ENCODE measurements at regions not wholly inside any gene's neighbourhood (a gene's known extent, or its start where the extent isn't known, plus 50 kb on each side); places are given as distances from the start of the nearest gene placed in this dataset.

DNA sequence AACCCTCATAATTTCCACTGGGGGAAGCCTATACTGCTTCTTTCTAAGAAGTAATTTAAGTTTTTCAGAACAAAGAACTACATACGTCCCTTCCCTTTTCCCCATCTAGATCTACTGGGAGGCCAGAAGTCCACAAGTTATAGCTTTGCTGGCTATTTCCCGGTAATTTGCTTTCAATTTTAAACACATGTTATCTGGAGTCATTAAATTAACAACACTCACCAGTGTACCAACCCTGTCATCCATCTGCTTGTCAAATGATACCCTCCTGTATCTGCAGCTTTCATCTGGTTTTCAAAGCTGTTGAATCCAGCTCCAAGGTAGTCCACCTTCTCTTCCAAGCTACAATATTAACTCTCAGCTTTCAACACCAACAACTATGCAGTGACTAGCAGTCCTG lies 466.7 kb upstream of the PKN2 start:
- TF ChIP-seq, protein P1, sequence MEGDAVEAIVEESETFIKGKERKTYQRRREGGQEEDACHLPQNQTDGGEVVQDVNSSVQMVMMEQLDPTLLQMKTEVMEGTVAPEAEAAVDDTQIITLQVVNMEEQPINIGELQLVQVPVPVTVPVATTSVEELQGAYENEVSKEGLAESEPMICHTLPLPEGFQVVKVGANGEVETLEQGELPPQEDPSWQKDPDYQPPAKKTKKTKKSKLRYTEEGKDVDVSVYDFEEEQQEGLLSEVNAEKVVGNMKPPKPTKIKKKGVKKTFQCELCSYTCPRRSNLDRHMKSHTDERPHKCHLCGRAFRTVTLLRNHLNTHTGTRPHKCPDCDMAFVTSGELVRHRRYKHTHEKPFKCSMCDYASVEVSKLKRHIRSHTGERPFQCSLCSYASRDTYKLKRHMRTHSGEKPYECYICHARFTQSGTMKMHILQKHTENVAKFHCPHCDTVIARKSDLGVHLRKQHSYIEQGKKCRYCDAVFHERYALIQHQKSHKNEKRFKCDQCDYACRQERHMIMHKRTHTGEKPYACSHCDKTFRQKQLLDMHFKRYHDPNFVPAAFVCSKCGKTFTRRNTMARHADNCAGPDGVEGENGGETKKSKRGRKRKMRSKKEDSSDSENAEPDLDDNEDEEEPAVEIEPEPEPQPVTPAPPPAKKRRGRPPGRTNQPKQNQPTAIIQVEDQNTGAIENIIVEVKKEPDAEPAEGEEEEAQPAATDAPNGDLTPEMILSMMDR (IDR thresholded peaks at IDR 0.05 in 2 of 3, conservative IDR thresholded peaks at IDR 0.05 in 1 of 3; ENCODE audit: control insufficient read depth in 2 of 3, extremely low read depth in 1 of 3, insufficient read depth in 1 of 3, low read depth in 3 of 3, low read length in 3 of 3), result no peak
- TF ChIP-seq, protein P2, sequence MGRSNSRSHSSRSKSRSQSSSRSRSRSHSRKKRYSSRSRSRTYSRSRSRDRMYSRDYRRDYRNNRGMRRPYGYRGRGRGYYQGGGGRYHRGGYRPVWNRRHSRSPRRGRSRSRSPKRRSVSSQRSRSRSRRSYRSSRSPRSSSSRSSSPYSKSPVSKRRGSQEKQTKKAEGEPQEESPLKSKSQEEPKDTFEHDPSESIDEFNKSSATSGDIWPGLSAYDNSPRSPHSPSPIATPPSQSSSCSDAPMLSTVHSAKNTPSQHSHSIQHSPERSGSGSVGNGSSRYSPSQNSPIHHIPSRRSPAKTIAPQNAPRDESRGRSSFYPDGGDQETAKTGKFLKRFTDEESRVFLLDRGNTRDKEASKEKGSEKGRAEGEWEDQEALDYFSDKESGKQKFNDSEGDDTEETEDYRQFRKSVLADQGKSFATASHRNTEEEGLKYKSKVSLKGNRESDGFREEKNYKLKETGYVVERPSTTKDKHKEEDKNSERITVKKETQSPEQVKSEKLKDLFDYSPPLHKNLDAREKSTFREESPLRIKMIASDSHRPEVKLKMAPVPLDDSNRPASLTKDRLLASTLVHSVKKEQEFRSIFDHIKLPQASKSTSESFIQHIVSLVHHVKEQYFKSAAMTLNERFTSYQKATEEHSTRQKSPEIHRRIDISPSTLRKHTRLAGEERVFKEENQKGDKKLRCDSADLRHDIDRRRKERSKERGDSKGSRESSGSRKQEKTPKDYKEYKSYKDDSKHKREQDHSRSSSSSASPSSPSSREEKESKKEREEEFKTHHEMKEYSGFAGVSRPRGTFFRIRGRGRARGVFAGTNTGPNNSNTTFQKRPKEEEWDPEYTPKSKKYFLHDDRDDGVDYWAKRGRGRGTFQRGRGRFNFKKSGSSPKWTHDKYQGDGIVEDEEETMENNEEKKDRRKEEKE (IDR thresholded peaks at IDR 0.05), result no peak
- TF ChIP-seq GABPA (IDR thresholded peaks at IDR 0.05; ENCODE audit: low read depth) (no peak), RBBP5 (conservative IDR thresholded peaks at IDR 0.05) (no peak), POLR2A (IDR thresholded peaks at IDR 0.05; ENCODE audit: low read depth, low read length) (no peak), SIN3A (IDR thresholded peaks at IDR 0.05; ENCODE audit: low read depth, low read length) (no peak), JUND (IDR thresholded peaks at IDR 0.05; ENCODE audit: low read depth, low read length) (no peak), NFIC (IDR thresholded peaks at IDR 0.05; ENCODE audit: low read depth, low read length) (no peak), SP1 (IDR thresholded peaks at IDR 0.05; ENCODE audit: low read depth, low read length) (no peak), KDM1A (IDR thresholded peaks at IDR 0.05; ENCODE audit: borderline replicate concordance) (no peak)
- TF ChIP-seq, protein P3, sequence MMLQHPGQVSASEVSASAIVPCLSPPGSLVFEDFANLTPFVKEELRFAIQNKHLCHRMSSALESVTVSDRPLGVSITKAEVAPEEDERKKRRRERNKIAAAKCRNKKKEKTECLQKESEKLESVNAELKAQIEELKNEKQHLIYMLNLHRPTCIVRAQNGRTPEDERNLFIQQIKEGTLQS (IDR thresholded peaks at IDR 0.05; ENCODE audit: borderline replicate concordance, extremely low read depth, low read depth, low read length), result no peak
- TF ChIP-seq, protein P4, sequence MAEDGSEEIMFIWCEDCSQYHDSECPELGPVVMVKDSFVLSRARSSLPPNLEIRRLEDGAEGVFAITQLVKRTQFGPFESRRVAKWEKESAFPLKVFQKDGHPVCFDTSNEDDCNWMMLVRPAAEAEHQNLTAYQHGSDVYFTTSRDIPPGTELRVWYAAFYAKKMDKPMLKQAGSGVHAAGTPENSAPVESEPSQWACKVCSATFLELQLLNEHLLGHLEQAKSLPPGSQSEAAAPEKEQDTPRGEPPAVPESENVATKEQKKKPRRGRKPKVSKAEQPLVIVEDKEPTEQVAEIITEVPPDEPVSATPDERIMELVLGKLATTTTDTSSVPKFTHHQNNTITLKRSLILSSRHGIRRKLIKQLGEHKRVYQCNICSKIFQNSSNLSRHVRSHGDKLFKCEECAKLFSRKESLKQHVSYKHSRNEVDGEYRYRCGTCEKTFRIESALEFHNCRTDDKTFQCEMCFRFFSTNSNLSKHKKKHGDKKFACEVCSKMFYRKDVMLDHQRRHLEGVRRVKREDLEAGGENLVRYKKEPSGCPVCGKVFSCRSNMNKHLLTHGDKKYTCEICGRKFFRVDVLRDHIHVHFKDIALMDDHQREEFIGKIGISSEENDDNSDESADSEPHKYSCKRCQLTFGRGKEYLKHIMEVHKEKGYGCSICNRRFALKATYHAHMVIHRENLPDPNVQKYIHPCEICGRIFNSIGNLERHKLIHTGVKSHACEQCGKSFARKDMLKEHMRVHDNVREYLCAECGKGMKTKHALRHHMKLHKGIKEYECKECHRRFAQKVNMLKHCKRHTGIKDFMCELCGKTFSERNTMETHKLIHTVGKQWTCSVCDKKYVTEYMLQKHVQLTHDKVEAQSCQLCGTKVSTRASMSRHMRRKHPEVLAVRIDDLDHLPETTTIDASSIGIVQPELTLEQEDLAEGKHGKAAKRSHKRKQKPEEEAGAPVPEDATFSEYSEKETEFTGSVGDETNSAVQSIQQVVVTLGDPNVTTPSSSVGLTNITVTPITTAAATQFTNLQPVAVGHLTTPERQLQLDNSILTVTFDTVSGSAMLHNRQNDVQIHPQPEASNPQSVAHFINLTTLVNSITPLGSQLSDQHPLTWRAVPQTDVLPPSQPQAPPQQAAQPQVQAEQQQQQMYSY (CRISPR knock-in tag; IDR thresholded peaks at IDR 0.05), result no peak
- TF ChIP-seq, protein P5, sequence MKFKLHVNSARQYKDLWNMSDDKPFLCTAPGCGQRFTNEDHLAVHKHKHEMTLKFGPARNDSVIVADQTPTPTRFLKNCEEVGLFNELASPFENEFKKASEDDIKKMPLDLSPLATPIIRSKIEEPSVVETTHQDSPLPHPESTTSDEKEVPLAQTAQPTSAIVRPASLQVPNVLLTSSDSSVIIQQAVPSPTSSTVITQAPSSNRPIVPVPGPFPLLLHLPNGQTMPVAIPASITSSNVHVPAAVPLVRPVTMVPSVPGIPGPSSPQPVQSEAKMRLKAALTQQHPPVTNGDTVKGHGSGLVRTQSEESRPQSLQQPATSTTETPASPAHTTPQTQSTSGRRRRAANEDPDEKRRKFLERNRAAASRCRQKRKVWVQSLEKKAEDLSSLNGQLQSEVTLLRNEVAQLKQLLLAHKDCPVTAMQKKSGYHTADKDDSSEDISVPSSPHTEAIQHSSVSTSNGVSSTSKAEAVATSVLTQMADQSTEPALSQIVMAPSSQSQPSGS (IDR thresholded peaks at IDR 0.05; ENCODE audit: low read length), result no peak
- TF ChIP-seq, protein P6, sequence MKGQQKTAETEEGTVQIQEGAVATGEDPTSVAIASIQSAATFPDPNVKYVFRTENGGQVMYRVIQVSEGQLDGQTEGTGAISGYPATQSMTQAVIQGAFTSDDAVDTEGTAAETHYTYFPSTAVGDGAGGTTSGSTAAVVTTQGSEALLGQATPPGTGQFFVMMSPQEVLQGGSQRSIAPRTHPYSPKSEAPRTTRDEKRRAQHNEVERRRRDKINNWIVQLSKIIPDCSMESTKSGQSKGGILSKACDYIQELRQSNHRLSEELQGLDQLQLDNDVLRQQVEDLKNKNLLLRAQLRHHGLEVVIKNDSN (IDR thresholded peaks at IDR 0.05; ENCODE audit: borderline replicate concordance, extremely low read length, insufficient read depth, low read depth, low read length), result no peak

Data from GM12878 (cell line).